Esophagus squamous epithelium (tissue), 4 donors: ENCODE measurements at regions not wholly inside any gene's neighbourhood (a gene's known extent, or its start where the extent isn't known, plus 50 kb on each side); places are given as distances from the start of the nearest gene placed in this dataset.

ENCODE experiments used
- CTCF ChIP-seq, 6 experiments: fragments of 450-650 bp in 4 of 6; fragments of 200-600 bp in 2 of 6; sonication (generic) in 2 of 6; IDR thresholded peaks; one replicate each; pipeline ENCODE4 v1.5.1; 2016 to 2019; ENCODE audit warnings: antibody characterized with exemption in 6 of 6, mild to moderate bottlenecking in 4 of 6, moderate library complexity in 4 of 6
- POLR2A ChIP-seq, 4 donors: fragments of 450-650 bp; IDR thresholded peaks; one replicate each; pipeline ENCODE4 v1.6.1; 2017; ENCODE audit warnings: antibody characterized with exemption in 4 of 4, mild to moderate bottlenecking in 4 of 4, moderate library complexity in 3 of 4

- TF ChIP-seq CTCF (IDR thresholded peaks at IDR 0.05) (no peak), POLR2A (IDR thresholded peaks at IDR 0.05) (no peak)
Measured at GRCh38 chr2:52818958-52819357, 948.6 kb upstream of the CHAC2 start.
